Neural cell (in vitro differentiated cells): ENCODE measurements at regions not wholly inside any gene's neighbourhood (a gene's known extent, or its start where the extent isn't known, plus 50 kb on each side); places are given as distances from the start of the nearest gene placed in this dataset.

Experiments
- H2AFZ ChIP-seq: fragments of 200-600, 300-800 bp; sonication (generic), shearing (Covaris generic); 2 replicates; pipeline ENCODE4 v1.6.0; 2014; ENCODE audit warnings: low read depth, mild to moderate bottlenecking, antibody characterized with exemption, low read length, moderate library complexity
- H3F3A ChIP-seq: fragments of 200-600 bp; shearing (Covaris generic); 2 replicates; pipeline ENCODE4 v1.6.1; 2016; ENCODE audit warnings: mild to moderate bottlenecking, moderate library complexity, mixed read lengths, antibody characterized with exemption, low read length; ENCODE audit not compliant: insufficient read depth, poor library complexity, severe bottlenecking
- H3K27ac ChIP-seq: fragments of 200-600, 300-800 bp; sonication (generic), shearing (Covaris generic); 2 replicates; pipeline ENCODE4 v1.5.1; 2014; ENCODE audit warnings: mild to moderate bottlenecking, low read length, moderate library complexity
- H3K27me3 ChIP-seq: fragments of 300-800, 200-600 bp; sonication (generic), shearing (Covaris generic); 2 replicates; pipeline ENCODE4 v1.6.0; 2014; ENCODE audit warnings: mild to moderate bottlenecking, low read depth, low read length, moderate library complexity; ENCODE audit not compliant: insufficient read depth
- H3K36me3 ChIP-seq: fragments of 300-800, 200-600 bp; sonication (generic), shearing (Covaris generic); 2 replicates; pipeline ENCODE4 v1.5.1; 2014; ENCODE audit warnings: mild to moderate bottlenecking, antibody characterized with exemption, low read length, moderate library complexity; ENCODE audit not compliant: insufficient read depth
- H3K4me2 ChIP-seq: fragments of 300-800, 200-600 bp; sonication (generic), shearing (Covaris generic); 2 replicates; pipeline ENCODE4 v1.6.0; 2014; ENCODE audit warnings: mild to moderate bottlenecking, low read length
- H3K4me3 ChIP-seq: fragments of 300-800, 200-600 bp; sonication (generic), shearing (Covaris generic); 2 replicates; pipeline ENCODE4 v1.5.1; 2014; ENCODE audit warnings: mild to moderate bottlenecking, low read length, moderate library complexity
- H3K79me2 ChIP-seq: fragments of 200-600 bp; shearing (Covaris generic); replicated peaks from 2 replicates; pipeline ENCODE4 v1.6.0; 2014; ENCODE audit warnings: mild to moderate bottlenecking, low read length, moderate library complexity; ENCODE audit not compliant: insufficient read depth
- H3K9ac ChIP-seq: fragments of 300-800, 200-600 bp; sonication (generic), shearing (Covaris generic); 2 replicates; pipeline ENCODE4 v1.6.1; 2016; ENCODE audit warnings: mild to moderate bottlenecking, low read length, mixed read lengths
- H3K9me2 ChIP-seq: fragments of 200-600 bp; shearing (Covaris generic); 2 replicates; pipeline ENCODE4 v1.6.1; 2016; ENCODE audit warnings: mild to moderate bottlenecking, low read length, mixed read lengths; ENCODE audit not compliant: insufficient read depth
- H3K9me3 ChIP-seq: fragments of 200-600, 300-800 bp; sonication (generic), shearing (Covaris generic); 2 replicates; pipeline ENCODE4 v1.6.1; 2016; ENCODE audit warnings: mild to moderate bottlenecking, mixed run types, low read length, moderate library complexity, mixed read lengths
- H4K20me1 ChIP-seq: fragments of 200-600 bp; shearing (Covaris generic); 2 replicates; pipeline ENCODE4 v1.6.1; 2016; ENCODE audit warnings: mild to moderate bottlenecking, mixed run types; ENCODE audit not compliant: insufficient read depth
- CTCF ChIP-seq: fragments of 450-650 bp; IDR thresholded peaks from 2 replicates; pipeline ENCODE4 v1.5.1; 2014; ENCODE audit warnings: antibody characterized with exemption, mild to moderate bottlenecking, moderate library complexity; ENCODE audit not compliant: poor library complexity, severe bottlenecking
- EP300 ChIP-seq: fragments of 450-650 bp; conservative IDR thresholded peaks from 2 replicates; pipeline ENCODE4 v1.6.1; 2014; ENCODE audit warnings: antibody characterized with exemption, mild to moderate bottlenecking, moderate library complexity; ENCODE audit not compliant: poor library complexity, severe bottlenecking
- EZH2 ChIP-seq: fragments of 200-600, 300-800 bp; shearing (Covaris generic), sonication (generic); IDR thresholded peaks from 2 replicates; pipeline ENCODE4 v1.6.1; 2014; ENCODE audit warnings: antibody characterized with exemption, low read length, borderline replicate concordance, mild to moderate bottlenecking; ENCODE audit not compliant: insufficient read depth, poor library complexity, severe bottlenecking
- MXI1 ChIP-seq: fragments of 450-650 bp; conservative IDR thresholded peaks from 2 replicates; pipeline ENCODE4 v1.6.1; 2014; ENCODE audit warnings: antibody characterized with exemption, mild to moderate bottlenecking; ENCODE audit not compliant: poor library complexity, severe bottlenecking
- POLR2AphosphoS5 ChIP-seq: IDR thresholded peaks from 2 replicates; pipeline ENCODE4 v1.6.1; 2012
- RAD21 ChIP-seq: fragments of 450-650 bp; conservative IDR thresholded peaks from 2 replicates; pipeline ENCODE4 v1.6.1; 2014; ENCODE audit warnings: antibody characterized with exemption, mild to moderate bottlenecking, moderate library complexity
- REST ChIP-seq: IDR thresholded peaks from 2 replicates; pipeline ENCODE4 v1.6.1; 2012; ENCODE audit warnings: borderline replicate concordance
- SMC3 ChIP-seq: fragments of 450-650 bp; conservative IDR thresholded peaks from 2 replicates; pipeline ENCODE4 v1.6.1; 2014; ENCODE audit warnings: antibody characterized with exemption, mild to moderate bottlenecking, moderate library complexity; ENCODE audit not compliant: poor library complexity
- TAF1 ChIP-seq: IDR thresholded peaks from 2 replicates; pipeline ENCODE4 v1.6.1; 2012; ENCODE audit warnings: low read depth

GRCh38 chr1:193513032-193513431 lies 326.6 kb upstream of the B3GALT2 start:
- Histone ChIP-seq H3K9ac (no peak overlapping the region), H3F3A (no peaks in the 10 kb centered on the region), H3K9me3 (no peaks in the 10 kb centered on the region), H3K79me2 (no peaks in the 10 kb centered on the region), H4K20me1 (no peaks in the 10 kb centered on the region), H3K9me2 (no peaks in the 10 kb centered on the region), H2AFZ (no peak overlapping the region), H3K27ac (no peak overlapping the region), H3K27me3 (no peaks in the 10 kb centered on the region), H3K36me3 (no peaks in the 10 kb centered on the region), H3K4me3 (no peak overlapping the region), H3K4me2 (no peak overlapping the region)
- no peak for TF ChIP-seq SMC3
- no peak for TF ChIP-seq EP300
- TF ChIP-seq MXI1: no peak
- TF ChIP-seq REST: no peak
- TF ChIP-seq POLR2AphosphoS5: no peak
- no peak for TF ChIP-seq RAD21
- TF ChIP-seq TAF1: no peak
- TF ChIP-seq CTCF: no peak
- TF ChIP-seq EZH2: no peak

GRCh38 chr1:193504920-193505319 lies 318.5 kb upstream of the B3GALT2 start:
- no peaks in the 10 kb centered on the region for H3K79me2 ChIP-seq
- no peaks in the 10 kb centered on the region for H3K9me2 ChIP-seq
- no peaks in the 10 kb centered on the region for H3F3A ChIP-seq
- no peak for TF ChIP-seq SMC3
- TF ChIP-seq MXI1: no peak
- TF ChIP-seq EP300: no peak
- no peak for TF ChIP-seq RAD21
- no peak for TF ChIP-seq TAF1
- no peak for TF ChIP-seq EZH2
- TF ChIP-seq POLR2AphosphoS5: no peak
- no peak for TF ChIP-seq CTCF
- TF ChIP-seq REST: no peak
- H3K27me3 ChIP-seq: no peaks in the 10 kb centered on the region
- H3K27ac ChIP-seq: no peak overlapping the region
- H4K20me1 ChIP-seq: no peaks in the 10 kb centered on the region
- H3K4me3 ChIP-seq: no peak overlapping the region
- no peak overlapping the region for H2AFZ ChIP-seq
- no peak overlapping the region for H3K9ac ChIP-seq
- no peaks in the 10 kb centered on the region for H3K9me3 ChIP-seq
- no peaks in the 10 kb centered on the region for H3K36me3 ChIP-seq
- H3K4me2 ChIP-seq: no peak overlapping the region
